ENCODE measurements at regions not wholly inside any gene's neighbourhood (a gene's known extent, or its start where the extent isn't known, plus 50 kb on each side); places are given as distances from the start of the nearest gene placed in this dataset.
"Not testable (repeated sequence)": the region's sequence is repeated elsewhere in the genome, so short reads cannot be mapped to it uniquely, and the experiment has no call there.

GRCh38 chr17:20633268-20634059 lies 53.9 kb downstream of the CDRT15L2 start:
- H3K36me3 Mint-ChIP-seq, CTCF ChIA-PET, H3K4me1 Mint-ChIP-seq, H3K4me3 Mint-ChIP-seq, DNase-seq, H3K9me3 Mint-ChIP-seq, H3K27me3 Mint-ChIP-seq, H3K27ac Mint-ChIP-seq: not testable (repeated sequence)

- H3K27me3 Mint-ChIP-seq, H3K27ac Mint-ChIP-seq, DNase-seq, CTCF ChIA-PET, H3K4me1 Mint-ChIP-seq, H3K9me3 Mint-ChIP-seq, H3K36me3 Mint-ChIP-seq, H3K4me3 Mint-ChIP-seq: not testable (repeated sequence)
Measured at GRCh38 chr17:20640147-20640546, 60.6 kb downstream of the CDRT15L2 start.

- H3K9me3 Mint-ChIP-seq, H3K27me3 Mint-ChIP-seq, H3K36me3 Mint-ChIP-seq, H3K4me3 Mint-ChIP-seq, CTCF ChIA-PET, H3K27ac Mint-ChIP-seq: not testable (repeated sequence)
- DNase-seq: peak; percentile 48
- peaks cover 22% of the 10 kb centered on the region for H3K4me1 Mint-ChIP-seq
Measured at GRCh38 chr17:20646661-20647272, 67.2 kb downstream of the CDRT15L2 start.

GRCh38 chr17:20649097-20649767 lies 69.7 kb downstream of the CDRT15L2 start:
- H3K36me3 Mint-ChIP-seq, H3K27ac Mint-ChIP-seq, H3K27me3 Mint-ChIP-seq, H3K4me3 Mint-ChIP-seq, H3K9me3 Mint-ChIP-seq, DNase-seq, CTCF ChIA-PET: not testable (repeated sequence)
- peaks cover 24% of the 10 kb centered on the region for H3K4me1 Mint-ChIP-seq

GRCh38 chr17:20651022-20651421 lies 71.5 kb downstream of the CDRT15L2 start:
- CTCF ChIA-PET, H3K27me3 Mint-ChIP-seq, H3K9me3 Mint-ChIP-seq, H3K36me3 Mint-ChIP-seq, H3K4me3 Mint-ChIP-seq: not testable (repeated sequence)
- Mint-ChIP-seq H3K4me1 (peaks cover 24% of the 10 kb centered on the region), H3K27ac (peak overlapping the region; percentile 84)
- peak; percentile 38 for DNase-seq

- H3K36me3 Mint-ChIP-seq, H3K4me3 Mint-ChIP-seq, H3K9me3 Mint-ChIP-seq, CTCF ChIA-PET, DNase-seq, H3K27me3 Mint-ChIP-seq: not testable (repeated sequence)
- peak overlapping the region; percentile 84 for H3K27ac Mint-ChIP-seq
- peaks cover 24% of the 10 kb centered on the region for H3K4me1 Mint-ChIP-seq
Measured at GRCh38 chr17:20651736-20652135, 72.2 kb downstream of the CDRT15L2 start.

- H3K27ac Mint-ChIP-seq: not testable (repeated sequence)
Measured at GRCh38 chr17:20653391-20653790, 73.9 kb downstream of the CDRT15L2 start.

GRCh38 chr17:20654114-20654513 lies 74.6 kb downstream of the CDRT15L2 start:
- H3K27me3 Mint-ChIP-seq, H3K4me3 Mint-ChIP-seq, H3K27ac Mint-ChIP-seq, DNase-seq, CTCF ChIA-PET, H3K9me3 Mint-ChIP-seq, H3K36me3 Mint-ChIP-seq: not testable (repeated sequence)
- H3K4me1 Mint-ChIP-seq: peaks cover 24% of the 10 kb centered on the region

More at GRCh38 chr17:20653391-20653790, 73.9 kb downstream of the CDRT15L2 start:
- peaks cover 24% of the 10 kb centered on the region for H3K4me1 Mint-ChIP-seq
- H3K9me3 Mint-ChIP-seq, H3K36me3 Mint-ChIP-seq, CTCF ChIA-PET, H3K4me3 Mint-ChIP-seq, H3K27me3 Mint-ChIP-seq, DNase-seq: not testable (repeated sequence)

- CTCF ChIA-PET, DNase-seq, H3K27ac Mint-ChIP-seq, H3K36me3 Mint-ChIP-seq, H3K27me3 Mint-ChIP-seq, H3K4me3 Mint-ChIP-seq, H3K9me3 Mint-ChIP-seq: not testable (repeated sequence)
- H3K4me1 Mint-ChIP-seq: peaks cover 20% of the 10 kb centered on the region
Measured at GRCh38 chr17:20654575-20654974, 75.1 kb downstream of the CDRT15L2 start.

GRCh38 chr17:20665103-20665955 lies 85.8 kb downstream of the CDRT15L2 start:
- H3K27me3 Mint-ChIP-seq, H3K27ac Mint-ChIP-seq, H3K4me3 Mint-ChIP-seq, DNase-seq, H3K36me3 Mint-ChIP-seq, H3K9me3 Mint-ChIP-seq, CTCF ChIA-PET, H3K4me1 Mint-ChIP-seq: not testable (repeated sequence)

GRCh38 chr17:20666689-20667088 lies 87.2 kb downstream of the CDRT15L2 start:
- DNase-seq, H3K4me3 Mint-ChIP-seq, H3K27me3 Mint-ChIP-seq, CTCF ChIA-PET, H3K27ac Mint-ChIP-seq, H3K9me3 Mint-ChIP-seq, H3K36me3 Mint-ChIP-seq, H3K4me1 Mint-ChIP-seq: not testable (repeated sequence)

- H3K36me3 Mint-ChIP-seq, H3K9me3 Mint-ChIP-seq, H3K4me3 Mint-ChIP-seq, DNase-seq, H3K27me3 Mint-ChIP-seq, H3K27ac Mint-ChIP-seq, H3K4me1 Mint-ChIP-seq, CTCF ChIA-PET: not testable (repeated sequence)
Measured at GRCh38 chr17:20667712-20668111, 88.2 kb downstream of the CDRT15L2 start.

GRCh38 chr17:20668316-20668715 lies 88.8 kb downstream of the CDRT15L2 start:
- H3K4me3 Mint-ChIP-seq, H3K27me3 Mint-ChIP-seq, H3K27ac Mint-ChIP-seq, H3K36me3 Mint-ChIP-seq, CTCF ChIA-PET, H3K9me3 Mint-ChIP-seq, DNase-seq, H3K4me1 Mint-ChIP-seq: not testable (repeated sequence)

- H3K36me3 Mint-ChIP-seq, H3K27ac Mint-ChIP-seq, H3K4me3 Mint-ChIP-seq, CTCF ChIA-PET, H3K27me3 Mint-ChIP-seq, H3K4me1 Mint-ChIP-seq, H3K9me3 Mint-ChIP-seq, DNase-seq: not testable (repeated sequence)
Measured at GRCh38 chr17:20668868-20669267, 89.3 kb downstream of the CDRT15L2 start.
